ENCODE measurements at regions not wholly inside any gene's neighbourhood (a gene's known extent, or its start where the extent isn't known, plus 50 kb on each side); places are given as distances from the start of the nearest gene placed in this dataset.

- no peak for DNase-seq (ENCODE audit: low read depth)
- Histone ChIP-seq H3K27me3 (ENCODE audit: control insufficient read depth, insufficient read depth, low read length) (no peaks in the 10 kb centered on the region), H3K4me3 (ENCODE audit: low read depth, low read length) (no peak overlapping the region), H3K36me3 (ENCODE audit: control insufficient read depth, insufficient read depth, low read length) (no peaks in the 10 kb centered on the region)
- TF ChIP-seq CTCF (IDR thresholded peaks at IDR 0.05; ENCODE audit: insufficient read depth, low read length, poor library complexity, severe bottlenecking) = no peak
Measured at GRCh38 chr6:95519228-95520037, 57.9 kb upstream of the MANEA start.

- Histone ChIP-seq H3K4me3 (ENCODE audit: low read depth, low read length) (no peak overlapping the region), H3K36me3 (ENCODE audit: control insufficient read depth, insufficient read depth, low read length) (no peaks in the 10 kb centered on the region), H3K27me3 (ENCODE audit: control insufficient read depth, insufficient read depth, low read length) (no peaks in the 10 kb centered on the region)
- DNase-seq (ENCODE audit: low read depth) = no peak
- TF ChIP-seq CTCF (IDR thresholded peaks at IDR 0.05; ENCODE audit: insufficient read depth, low read length, poor library complexity, severe bottlenecking) = no peak
Measured at GRCh38 chr6:95521181-95521580, 56.2 kb upstream of the MANEA start.
